Glutamatergic neuron (in vitro differentiated cells): ENCODE measurements at regions not wholly inside any gene's neighbourhood (a gene's known extent, or its start where the extent isn't known, plus 50 kb on each side); places are given as distances from the start of the nearest gene placed in this dataset.

Experiments
- DNase-seq: peaks from one replicate; pipeline ENCODE4 v3.0.0; 2022
- H3K27ac Mint-ChIP-seq: one replicate; pipeline ENCODE4 v1.8.0; 2020; ENCODE audit warnings: mild to moderate bottlenecking, mixed read lengths, inconsistent platforms; ENCODE audit not compliant: unreplicated experiment
- H3K27me3 Mint-ChIP-seq: one replicate; pipeline ENCODE4 v1.8.0; 2020; ENCODE audit warnings: mild to moderate bottlenecking, moderate library complexity, mixed read lengths, inconsistent platforms; ENCODE audit not compliant: unreplicated experiment
- H3K36me3 Mint-ChIP-seq: one replicate; pipeline ENCODE4 v1.8.0; 2020; ENCODE audit warnings: mild to moderate bottlenecking, mixed read lengths, inconsistent platforms; ENCODE audit not compliant: unreplicated experiment
- H3K4me1 Mint-ChIP-seq: one replicate; pipeline ENCODE4 v1.8.0; 2020; ENCODE audit warnings: mild to moderate bottlenecking, low read depth, mixed read lengths, inconsistent platforms; ENCODE audit not compliant: unreplicated experiment
- H3K4me3 Mint-ChIP-seq: one replicate; pipeline ENCODE4 v1.8.0; 2020; ENCODE audit warnings: mild to moderate bottlenecking, mixed read lengths, inconsistent platforms; ENCODE audit not compliant: unreplicated experiment
- H3K9me3 Mint-ChIP-seq: one replicate; pipeline ENCODE4 v1.8.0; 2020; ENCODE audit warnings: mild to moderate bottlenecking, moderate library complexity, mixed read lengths, inconsistent platforms; ENCODE audit not compliant: unreplicated experiment
- TF ChIP-seq, protein P1 (sequence below): fragments of 200-600 bp; sonication (generic); IDR thresholded peaks from one replicate; pipeline ENCODE4 v1.5.0; 2021; ENCODE audit not compliant: partially characterized antibody, unreplicated experiment

GRCh38 chr3:177467247-177467985, 270.1 kb upstream of the TBL1XR1 start:
- peaks cover 3% of the 10 kb centered on the region for H3K4me1 Mint-ChIP-seq
- no peaks in the 10 kb centered on the region for H3K27me3 Mint-ChIP-seq
- DNase-seq = no peak
- no peak overlapping the region for H3K4me3 Mint-ChIP-seq
- TF ChIP-seq, protein P1, sequence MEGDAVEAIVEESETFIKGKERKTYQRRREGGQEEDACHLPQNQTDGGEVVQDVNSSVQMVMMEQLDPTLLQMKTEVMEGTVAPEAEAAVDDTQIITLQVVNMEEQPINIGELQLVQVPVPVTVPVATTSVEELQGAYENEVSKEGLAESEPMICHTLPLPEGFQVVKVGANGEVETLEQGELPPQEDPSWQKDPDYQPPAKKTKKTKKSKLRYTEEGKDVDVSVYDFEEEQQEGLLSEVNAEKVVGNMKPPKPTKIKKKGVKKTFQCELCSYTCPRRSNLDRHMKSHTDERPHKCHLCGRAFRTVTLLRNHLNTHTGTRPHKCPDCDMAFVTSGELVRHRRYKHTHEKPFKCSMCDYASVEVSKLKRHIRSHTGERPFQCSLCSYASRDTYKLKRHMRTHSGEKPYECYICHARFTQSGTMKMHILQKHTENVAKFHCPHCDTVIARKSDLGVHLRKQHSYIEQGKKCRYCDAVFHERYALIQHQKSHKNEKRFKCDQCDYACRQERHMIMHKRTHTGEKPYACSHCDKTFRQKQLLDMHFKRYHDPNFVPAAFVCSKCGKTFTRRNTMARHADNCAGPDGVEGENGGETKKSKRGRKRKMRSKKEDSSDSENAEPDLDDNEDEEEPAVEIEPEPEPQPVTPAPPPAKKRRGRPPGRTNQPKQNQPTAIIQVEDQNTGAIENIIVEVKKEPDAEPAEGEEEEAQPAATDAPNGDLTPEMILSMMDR = no peak
- H3K27ac Mint-ChIP-seq = no peak overlapping the region
- H3K9me3 Mint-ChIP-seq = no peaks in the 10 kb centered on the region
- peaks cover 4% of the 10 kb centered on the region for H3K36me3 Mint-ChIP-seq

- H3K36me3 Mint-ChIP-seq = peaks cover 4% of the 10 kb centered on the region
- no peak overlapping the region for H3K27ac Mint-ChIP-seq
- TF ChIP-seq, protein P1 = no peak
- H3K9me3 Mint-ChIP-seq = no peaks in the 10 kb centered on the region
- H3K27me3 Mint-ChIP-seq = no peaks in the 10 kb centered on the region
- no peak overlapping the region for H3K4me3 Mint-ChIP-seq
- no peak for DNase-seq
- peaks cover 7% of the 10 kb centered on the region for H3K4me1 Mint-ChIP-seq
Observed at GRCh38 chr3:177468331-177468730, 271.0 kb upstream of the TBL1XR1 start.

- Mint-ChIP-seq H3K4me1 (peaks cover 7% of the 10 kb centered on the region), H3K27ac (no peak overlapping the region), H3K27me3 (no peaks in the 10 kb centered on the region), H3K9me3 (no peaks in the 10 kb centered on the region), H3K36me3 (peaks cover 4% of the 10 kb centered on the region), H3K4me3 (no peak overlapping the region)
- TF ChIP-seq, protein P1 = no peak
- DNase-seq = no peak
Observed at GRCh38 chr3:177468816-177469215, 271.5 kb upstream of the TBL1XR1 start.

DNA sequence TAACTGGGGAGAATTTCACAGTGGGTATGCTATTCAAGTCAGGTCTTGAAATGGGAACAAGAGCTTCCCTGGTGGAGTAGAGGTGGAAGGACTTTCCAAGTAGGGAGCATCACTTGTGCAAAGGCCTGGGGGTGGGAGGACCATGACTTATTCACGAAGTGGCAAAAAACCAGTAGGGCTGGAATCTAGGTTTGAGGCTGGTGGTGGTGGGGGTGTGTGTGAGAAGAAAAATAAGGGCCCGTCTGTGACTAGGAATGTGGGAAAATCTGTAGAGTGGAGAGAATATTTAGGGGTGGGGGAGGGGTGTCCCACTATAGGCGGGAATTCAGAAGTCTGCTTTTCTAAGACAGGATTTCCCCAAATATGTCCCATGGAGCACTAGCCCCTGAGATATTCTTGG, 271.9 kb upstream of the TBL1XR1 start:
- no peak for DNase-seq
- TF ChIP-seq, protein P1 = no peak
- H3K36me3 Mint-ChIP-seq = peaks cover 4% of the 10 kb centered on the region
- no peak overlapping the region for H3K27ac Mint-ChIP-seq
- no peaks in the 10 kb centered on the region for H3K27me3 Mint-ChIP-seq
- H3K4me3 Mint-ChIP-seq = no peak overlapping the region
- H3K4me1 Mint-ChIP-seq = peaks cover 7% of the 10 kb centered on the region
- no peaks in the 10 kb centered on the region for H3K9me3 Mint-ChIP-seq

DNA sequence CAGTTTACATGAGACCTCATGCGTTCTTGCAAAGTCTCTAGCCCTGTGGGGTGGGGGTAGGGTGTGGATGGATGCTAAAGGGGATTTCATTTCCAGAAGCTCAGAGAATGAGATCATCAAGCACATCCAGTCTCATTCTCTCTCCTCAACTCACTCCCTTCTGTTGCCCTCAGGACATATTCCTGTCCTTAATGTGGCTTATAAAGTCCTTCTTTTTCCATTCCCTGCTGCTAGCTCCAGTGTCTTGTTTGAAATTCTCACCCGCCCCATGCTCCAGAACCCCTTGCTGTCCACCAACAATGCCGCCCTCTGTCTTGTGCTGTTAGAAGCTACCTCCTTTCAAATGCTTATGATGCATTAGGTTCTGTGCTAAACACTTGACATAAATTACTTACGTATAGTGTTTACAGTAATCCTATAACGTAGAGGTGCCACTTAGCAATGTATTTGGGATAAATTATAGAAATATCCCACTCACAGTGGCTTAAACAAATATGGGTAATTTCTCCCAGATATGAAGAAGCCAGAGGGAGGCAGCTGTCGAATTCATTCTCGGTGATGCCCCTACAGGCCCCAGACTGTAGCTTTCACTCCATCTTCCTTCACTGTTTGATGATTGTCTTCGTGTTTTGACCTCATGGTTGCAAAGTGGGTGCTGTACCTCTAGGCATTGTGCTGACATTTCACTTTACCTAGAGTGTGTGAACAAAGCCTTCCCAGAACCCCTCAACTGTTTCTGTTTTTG, 273.1 kb upstream of the TBL1XR1 start:
- Mint-ChIP-seq H3K4me3 (no peak overlapping the region), H3K36me3 (peaks cover 4% of the 10 kb centered on the region), H3K9me3 (no peaks in the 10 kb centered on the region), H3K4me1 (peaks cover 10% of the 10 kb centered on the region), H3K27me3 (no peaks in the 10 kb centered on the region), H3K27ac (no peak overlapping the region)
- no peak for DNase-seq
- TF ChIP-seq, protein P1 = no peak
